ENCODE measurements at regions not wholly inside any gene's neighbourhood (a gene's known extent, or its start where the extent isn't known, plus 50 kb on each side); places are given as distances from the start of the nearest gene placed in this dataset.

GRCh38 chr18:52045946-52046675 is 293.9 kb upstream of the DCC start:
- DNase-seq: no peak

DNA sequence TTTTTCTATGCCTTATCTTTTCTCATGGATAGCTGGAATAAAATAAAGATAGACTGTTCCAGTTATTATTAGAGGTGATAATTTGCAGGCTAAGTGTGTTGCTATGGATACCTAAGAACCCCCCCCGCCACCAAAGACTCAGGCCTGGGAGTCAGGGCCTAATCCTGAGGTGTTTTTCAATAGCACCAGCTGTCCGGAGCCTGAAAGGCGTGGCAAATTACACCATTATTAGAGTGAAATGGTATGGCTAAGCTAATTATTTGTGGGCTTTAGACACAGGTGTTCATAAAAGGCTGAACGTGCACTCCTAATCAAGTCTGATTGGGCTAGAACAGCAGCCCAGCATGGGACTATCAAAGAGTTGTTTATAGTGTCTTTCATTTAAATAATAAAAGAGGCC is 293.2 kb upstream of the DCC start:
- no peak for DNase-seq

DNA sequence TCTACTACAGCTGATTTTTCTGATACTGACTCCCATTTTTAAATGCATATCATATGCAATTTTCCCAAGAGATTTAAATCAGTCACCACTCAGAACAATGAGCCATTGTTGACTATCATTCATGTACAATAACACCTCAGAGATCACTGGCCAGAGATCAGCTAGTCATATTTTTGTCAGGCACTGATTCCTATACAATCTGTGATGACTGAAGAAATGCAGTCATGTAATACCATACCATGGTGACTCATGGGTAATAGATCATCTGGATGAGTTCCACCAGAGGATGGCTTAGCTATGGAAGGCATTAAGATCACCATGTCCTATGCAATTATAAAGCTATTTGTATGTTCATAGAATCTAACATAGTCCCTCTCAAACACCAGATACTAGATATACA is 285.7 kb upstream of the DCC start:
- DNase-seq: no peak

- DNase-seq: no peak
These were observed 279.2 kb upstream of the DCC start for GRCh38 chr18:52060607-52061304.

DNA sequence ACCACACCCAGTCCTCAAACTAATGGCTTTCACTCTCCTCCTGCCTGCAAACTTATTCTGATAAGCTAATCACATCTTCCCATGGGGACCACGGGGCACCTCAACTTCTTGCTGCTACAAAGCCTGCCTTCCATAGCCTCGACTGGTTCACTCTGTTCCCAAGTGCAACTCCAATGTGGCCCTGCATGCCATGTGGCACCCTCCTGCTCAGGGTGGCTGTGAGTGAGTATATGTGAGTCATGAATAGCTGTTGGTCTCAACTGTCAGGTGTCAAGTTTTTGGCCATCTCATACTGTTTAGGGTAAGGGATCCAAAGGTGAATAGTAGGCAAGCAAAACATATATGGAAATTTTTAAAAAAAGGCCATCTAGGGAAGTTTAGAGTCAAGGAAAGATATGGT is 276.1 kb upstream of the DCC start:
- DNase-seq: no peak

GRCh38 chr18:52069201-52069600 is 270.8 kb upstream of the DCC start:
- no peak for DNase-seq

DNA sequence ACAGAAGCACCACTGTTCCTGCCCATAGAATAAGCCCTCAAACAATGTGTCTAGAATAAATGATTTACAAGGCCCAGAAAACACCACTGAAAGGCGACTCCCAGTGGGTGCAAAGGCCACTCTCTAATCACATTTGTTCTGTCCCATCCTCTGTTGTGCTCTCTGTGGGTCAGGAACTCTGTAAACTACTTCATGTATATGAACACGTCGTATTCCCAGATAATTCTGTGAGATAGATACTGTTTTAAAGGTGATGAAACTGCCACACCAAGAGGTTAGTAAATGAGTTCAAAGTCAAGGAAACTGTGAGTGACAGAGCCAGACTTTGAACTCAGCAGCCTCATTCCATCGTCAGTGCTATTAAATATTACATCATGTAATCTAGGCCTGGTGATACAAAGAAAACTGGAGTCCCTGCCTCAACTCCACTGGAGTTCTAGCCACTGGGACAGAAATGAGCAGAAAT is 269.7 kb upstream of the DCC start:
- no peak for DNase-seq

GRCh38 chr18:52077251-52077983 is 262.6 kb upstream of the DCC start:
- no peak for DNase-seq

DNA sequence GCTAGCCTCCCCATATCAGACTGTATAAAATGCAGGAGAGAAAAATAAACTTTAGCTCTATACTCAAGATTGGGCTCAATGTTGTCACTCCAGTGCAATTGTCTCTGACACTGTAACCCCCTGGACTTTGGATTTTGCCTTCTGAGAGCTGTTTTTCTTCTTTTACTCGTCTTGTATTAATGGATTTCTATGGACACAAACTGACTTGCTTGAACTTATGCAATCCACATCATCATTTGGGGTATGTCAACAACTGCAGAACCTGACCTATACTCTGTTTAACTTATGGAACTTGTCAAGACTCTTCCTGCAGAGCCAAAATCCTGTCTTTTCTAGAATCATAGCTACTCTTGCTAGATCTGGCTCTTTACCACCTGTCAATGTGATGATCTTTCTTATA is 257.8 kb upstream of the DCC start:
- DNase-seq: no peak

DNA sequence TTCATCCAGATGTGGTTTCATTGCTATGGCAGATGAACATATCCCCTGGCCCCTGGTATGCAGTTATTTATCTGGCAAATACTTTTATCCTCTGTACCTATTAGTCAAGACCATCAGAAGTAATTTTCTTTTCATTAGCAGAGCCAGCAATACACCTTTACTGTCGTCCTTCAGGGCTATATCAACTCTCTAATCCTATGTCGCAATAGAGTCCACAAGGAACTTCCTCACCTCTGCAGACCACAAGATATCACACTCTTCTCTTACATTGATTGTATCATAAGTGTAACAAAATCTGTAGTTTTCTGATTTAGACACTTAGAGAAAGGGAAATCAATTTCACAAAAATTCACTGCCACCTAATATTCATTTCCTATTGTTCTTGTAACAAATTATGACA is 252.9 kb upstream of the DCC start:
- no peak for DNase-seq

GRCh38 chr18:52090005-52090404 is 250.0 kb upstream of the DCC start:
- DNase-seq: no peak

DNA sequence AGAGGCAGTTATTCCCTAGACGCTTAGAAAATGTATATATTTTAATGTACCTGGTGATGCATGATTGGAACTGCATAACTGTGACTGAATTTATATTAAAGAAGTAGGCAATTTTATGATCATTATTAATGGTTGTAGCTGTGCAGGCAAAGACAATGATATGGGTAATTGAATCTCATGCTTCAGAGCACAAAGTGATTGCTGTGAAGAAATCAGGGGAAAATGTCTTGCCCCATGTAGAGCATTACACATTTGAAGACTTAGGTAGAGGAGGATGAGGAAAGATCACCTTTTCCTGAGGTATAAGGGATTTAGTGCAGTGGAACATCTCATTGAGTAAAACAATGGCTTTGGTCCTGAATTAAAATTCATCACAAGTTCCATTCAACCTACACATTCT is 246.8 kb upstream of the DCC start:
- DNase-seq: no peak

GRCh38 chr18:52118684-52119083 is 221.3 kb upstream of the DCC start:
- DNase-seq: no peak

DNA sequence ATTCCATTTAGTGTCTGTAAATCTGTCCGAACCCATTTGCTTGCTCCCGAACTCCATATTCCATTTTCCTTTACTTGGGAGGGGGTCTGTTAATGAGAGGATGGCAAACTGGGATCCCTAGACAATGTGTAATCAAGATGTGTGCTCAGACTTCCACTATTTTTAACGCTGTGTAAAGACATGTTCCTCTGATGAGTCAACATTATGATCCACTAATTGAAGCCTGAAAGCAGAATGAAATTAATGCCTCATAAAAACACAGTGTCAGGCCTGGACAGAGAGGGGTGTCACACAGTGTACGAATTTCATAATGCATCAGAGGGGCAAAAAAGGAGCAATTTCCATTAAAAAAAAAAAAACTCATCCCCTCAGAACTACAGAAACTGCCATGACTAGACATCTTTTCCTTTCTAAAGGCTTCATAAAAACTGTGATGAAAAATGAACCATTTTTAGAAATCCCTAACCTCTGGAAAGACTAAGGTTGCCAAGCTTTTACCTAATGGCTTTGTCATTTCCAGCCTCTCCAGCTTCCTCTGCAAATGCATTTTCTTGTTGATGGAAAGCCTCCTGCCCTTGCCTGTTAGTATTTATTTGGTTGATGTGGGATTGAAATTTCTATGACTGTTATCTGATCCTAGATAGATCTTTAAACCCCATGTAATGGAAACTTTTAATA is 209.2 kb upstream of the DCC start:
- no peak for DNase-seq

- DNase-seq: no peak
These were observed 208.2 kb upstream of the DCC start for GRCh38 chr18:52131845-52132244.

DNA sequence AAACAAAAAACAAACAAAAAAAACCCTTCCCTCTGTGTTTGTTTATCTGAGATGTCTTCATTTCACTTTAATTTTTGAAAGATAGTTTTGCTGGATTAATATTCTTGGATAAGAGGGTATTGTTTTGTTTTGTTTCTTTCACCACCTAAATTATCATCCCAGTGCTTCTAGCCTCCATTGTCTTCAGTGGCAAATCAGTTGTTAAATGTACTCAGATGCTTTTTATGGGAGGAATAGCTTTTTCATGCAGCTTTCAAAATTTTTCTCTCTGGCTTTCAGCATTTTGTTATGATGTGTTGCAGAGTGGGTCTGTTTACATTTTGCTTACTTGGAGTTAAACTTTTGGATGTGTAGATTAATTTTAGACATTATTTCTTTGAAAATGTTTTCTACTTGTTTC is 203.5 kb upstream of the DCC start:
- no peak for DNase-seq

DNA sequence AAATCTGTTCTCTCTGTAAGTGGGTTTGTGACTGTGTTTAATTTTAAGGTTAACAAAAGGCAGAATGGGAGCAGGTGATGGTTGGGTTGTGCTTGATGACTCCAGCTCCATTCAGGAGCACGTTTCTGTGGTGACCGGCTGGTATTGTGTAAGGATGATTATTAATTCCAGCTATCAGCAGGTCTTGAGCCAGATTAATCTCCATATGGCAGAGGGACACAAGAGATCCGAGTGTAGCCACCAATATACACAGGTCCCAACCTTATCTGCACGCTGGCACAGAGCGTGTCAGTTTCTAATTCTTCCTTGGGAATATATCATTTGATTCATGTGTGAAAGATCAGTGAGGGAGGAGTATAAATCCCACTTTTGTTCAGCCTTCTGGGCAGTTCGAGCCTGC is 199.0 kb upstream of the DCC start:
- DNase-seq: no peak

DNA sequence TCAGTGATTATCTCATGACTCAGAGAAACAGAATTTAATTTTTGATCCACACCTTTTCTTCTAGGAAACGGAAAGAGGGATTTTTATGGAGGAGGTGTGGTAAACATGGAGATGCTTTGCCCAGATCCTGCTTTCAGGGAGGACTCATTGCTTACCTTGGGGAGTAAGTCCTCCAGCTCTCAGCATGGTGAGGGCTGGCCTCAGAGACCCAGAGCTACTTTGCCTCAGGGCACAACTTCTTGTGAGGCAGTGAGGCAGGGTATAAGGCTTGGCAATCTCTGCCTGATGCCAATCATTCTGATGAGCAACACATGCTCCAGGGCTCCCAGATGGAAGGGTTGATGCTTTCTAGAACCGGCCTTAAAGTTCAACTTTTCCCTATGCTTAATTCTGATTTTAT is 189.9 kb upstream of the DCC start:
- no peak for DNase-seq

DNA sequence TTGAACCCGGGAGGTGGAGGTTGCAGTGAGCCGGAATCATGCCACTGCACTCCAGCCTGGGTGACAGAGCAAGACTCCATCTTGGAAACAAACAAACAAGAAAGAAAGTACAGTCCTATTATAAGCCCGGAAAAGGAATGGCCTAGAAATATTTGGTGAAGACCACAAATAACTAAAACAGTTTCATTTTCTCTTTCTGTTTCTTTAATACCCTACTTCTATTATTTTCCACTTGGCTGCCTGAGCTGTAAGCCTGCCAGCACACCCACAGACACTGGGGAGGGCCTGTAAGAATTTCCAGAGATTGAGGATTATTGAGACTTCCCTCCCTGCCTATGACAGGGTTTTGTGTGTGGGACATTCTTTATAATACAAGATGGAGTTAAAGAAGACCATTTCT is 188.0 kb upstream of the DCC start:
- DNase-seq: no peak

- no peak for DNase-seq
These were observed 183.8 kb upstream of the DCC start for GRCh38 chr18:52156166-52156565.

DNA sequence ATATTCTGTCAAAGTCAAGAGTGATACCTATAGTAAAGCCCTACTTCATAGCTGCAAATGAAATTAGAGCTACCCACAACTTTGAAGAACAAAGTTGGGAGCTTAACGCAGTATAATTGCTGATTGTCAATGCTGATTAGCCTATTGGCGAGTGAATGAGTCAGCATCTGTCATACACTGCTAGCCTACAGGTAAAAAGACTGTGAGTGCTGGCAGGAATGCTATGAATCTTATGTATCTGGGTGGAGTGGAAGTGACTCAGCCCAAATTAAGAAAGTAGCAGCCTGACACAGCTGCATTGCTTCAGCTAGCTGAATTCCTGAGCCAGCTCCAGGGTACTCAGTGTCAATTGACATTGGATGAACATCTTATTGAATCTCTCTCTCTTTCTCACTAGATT is 179.4 kb upstream of the DCC start:
- no peak for DNase-seq

DNA sequence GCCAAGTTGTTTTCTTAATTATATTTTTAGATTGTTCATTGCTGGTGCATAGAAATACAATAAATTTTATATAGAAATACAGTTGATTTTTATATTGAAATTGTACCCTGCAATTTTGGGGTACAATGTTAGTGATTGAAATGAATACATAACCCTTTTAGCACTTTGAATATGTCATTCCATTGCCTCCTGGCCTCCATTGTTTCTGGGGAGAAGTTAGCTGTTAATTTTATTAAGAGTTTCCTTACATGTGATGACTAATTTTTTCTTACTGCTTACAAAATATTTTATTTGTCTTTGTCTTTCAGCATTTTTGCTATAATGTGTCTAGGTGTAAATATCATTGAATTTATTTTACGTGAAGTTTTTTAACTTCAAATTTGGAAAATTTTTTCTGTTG is 176.5 kb upstream of the DCC start:
- DNase-seq: no peak

Measured in hypothalamus (tissue), 51 donors.